ENCODE measurements at regions not wholly inside any gene's neighbourhood (a gene's known extent, or its start where the extent isn't known, plus 50 kb on each side); places are given as distances from the start of the nearest gene placed in this dataset.

GRCh38 chr1:114222920-114223319 is 69.3 kb upstream of the SYT6 start:
- DNase-seq, result no peak

GRCh38 chr1:114219172-114219868 is 65.7 kb upstream of the SYT6 start:
- no peak for DNase-seq

GRCh38 chr1:114218361-114219171 is 64.9 kb upstream of the SYT6 start:
- no peak for DNase-seq

GRCh38 chr1:114216431-114217173 is 62.9 kb upstream of the SYT6 start:
- DNase-seq, result no peak

GRCh38 chr1:114215436-114215835 is 61.8 kb upstream of the SYT6 start:
- DNase-seq, result no peak

- no peak for DNase-seq
Observed at GRCh38 chr1:114214016-114214415, 60.3 kb upstream of the SYT6 start.

GRCh38 chr1:114209971-114210370 is 56.3 kb upstream of the SYT6 start:
- DNase-seq, result no peak

GRCh38 chr1:114208714-114209113 is 55.0 kb upstream of the SYT6 start:
- DNase-seq, result peak in 1 of 2 experiments; percentile 5

GRCh38 chr1:114208106-114208505 is 54.4 kb upstream of the SYT6 start:
- DNase-seq, result no peak

- no peak for DNase-seq
Observed at GRCh38 chr1:114207635-114208034, 54.0 kb upstream of the SYT6 start.

- no peak for DNase-seq
Observed at GRCh38 chr1:114206392-114206791, 52.7 kb upstream of the SYT6 start.

GRCh38 chr1:114203595-114204128 is 50.0 kb upstream of the SYT6 start:
- no peak for DNase-seq

All from SHP77 (cell line).